ENCODE measurements at regions not wholly inside any gene's neighbourhood (a gene's known extent, or its start where the extent isn't known, plus 50 kb on each side); places are given as distances from the start of the nearest gene placed in this dataset.
"Not testable (repeated sequence)": the region's sequence is repeated elsewhere in the genome, so short reads cannot be mapped to it uniquely, and the experiment has no call there.

DNA sequence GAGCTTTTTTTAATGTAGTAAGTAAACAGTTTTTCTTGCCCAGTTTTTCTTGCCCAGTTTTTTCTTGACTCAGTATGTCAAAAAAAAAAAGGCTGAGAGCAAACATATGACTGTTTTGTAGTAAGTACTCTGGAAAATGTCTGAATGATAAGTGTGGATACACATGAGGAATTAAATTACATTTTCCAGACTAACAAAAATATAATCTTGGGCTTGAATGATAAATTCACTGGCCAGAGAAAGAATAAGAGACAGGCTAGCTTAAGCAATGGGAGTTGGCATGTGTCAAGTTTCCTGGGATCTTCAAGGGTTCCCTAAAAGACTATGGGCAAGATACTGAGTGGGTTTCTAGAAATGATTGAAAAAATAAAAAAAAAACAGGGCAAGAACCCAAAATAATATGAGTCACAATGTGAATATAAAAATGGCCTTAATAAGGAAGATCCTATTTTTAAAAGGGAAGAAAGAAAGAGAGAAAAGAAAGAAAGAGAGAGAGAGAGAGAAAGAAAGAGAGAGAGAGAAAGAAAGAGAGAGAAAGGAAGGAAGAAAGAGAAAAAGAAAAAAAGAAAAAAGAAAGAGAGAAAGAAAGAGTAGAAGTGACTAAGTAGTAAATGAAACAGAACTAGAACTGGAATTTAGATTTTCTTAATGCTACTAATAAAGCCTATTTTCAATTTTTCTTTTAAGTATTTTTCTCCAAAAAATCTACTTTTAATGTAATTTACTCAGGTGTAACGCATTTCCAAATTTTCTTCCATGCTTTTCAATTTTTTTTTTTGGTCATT, 60.2 kb downstream of the TFPI2 start:
- no peak for DNase-seq

DNA sequence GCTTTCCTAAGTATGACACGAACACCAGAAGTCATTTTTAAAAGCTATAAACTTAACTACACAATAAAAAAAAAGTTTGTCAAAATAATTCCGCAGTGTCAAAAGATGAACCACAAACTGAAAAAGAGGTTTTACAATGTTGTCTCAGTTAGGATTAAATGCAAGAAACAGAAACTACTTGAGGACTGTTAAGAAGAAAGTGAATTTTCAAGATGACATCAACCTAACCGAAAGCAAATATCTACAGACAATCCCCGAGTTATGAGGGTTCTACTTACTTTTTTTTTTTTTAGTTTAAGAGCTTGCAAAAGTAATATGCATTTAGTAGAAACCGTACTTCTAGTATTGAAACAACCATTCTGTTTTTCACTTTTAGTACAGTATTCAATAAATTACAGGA, 62.3 kb downstream of the TFPI2 start:
- no peak for DNase-seq

- DNase-seq: no peak
Measured at GRCh38 chr7:93823621-93824020, 66.9 kb downstream of the TFPI2 start.

GRCh38 chr7:93821463-93821862, 69.1 kb downstream of the TFPI2 start:
- DNase-seq: no peak

DNA sequence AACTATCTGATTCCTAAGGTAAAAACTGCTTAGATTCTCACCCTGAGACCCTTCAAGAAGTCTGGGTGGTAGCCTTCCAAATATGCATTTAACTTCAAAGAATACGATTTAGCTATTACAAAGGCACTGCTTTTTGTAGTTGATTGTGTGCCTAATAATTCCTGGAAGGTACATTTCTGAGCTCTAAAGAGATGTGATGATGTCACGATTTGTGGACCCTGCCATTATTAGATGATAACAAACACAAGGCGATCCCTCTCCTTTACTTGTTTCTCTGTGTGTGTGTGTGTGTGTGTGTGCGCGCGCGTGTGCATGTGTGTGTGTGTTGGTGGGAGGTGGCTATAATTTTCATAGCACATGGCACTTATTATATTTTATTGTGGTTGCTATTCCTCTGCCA, 70.9 kb downstream of the TFPI2 start:
- DNase-seq: no peak

DNA sequence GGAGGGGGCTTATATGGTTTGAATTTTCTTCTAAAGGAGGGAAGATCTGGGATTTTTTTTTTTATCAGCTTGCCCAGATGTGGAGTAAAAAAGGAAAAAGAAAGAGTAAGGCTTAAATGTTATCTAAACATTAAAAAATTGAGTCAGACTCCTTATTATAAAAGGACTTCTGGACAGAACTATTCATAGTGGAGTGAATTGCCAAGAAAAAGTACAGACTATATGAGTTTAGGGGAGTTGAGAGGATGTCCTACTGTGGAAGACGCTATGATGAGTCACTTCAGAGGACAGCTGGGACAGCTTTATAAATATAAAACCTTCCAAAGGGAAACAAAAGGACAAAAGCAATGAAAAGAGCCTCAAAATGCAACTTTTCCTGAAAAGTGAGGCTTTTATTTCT, 73.0 kb downstream of the TFPI2 start:
- DNase-seq: no peak

GRCh38 chr7:93817004-93817403, 73.5 kb downstream of the TFPI2 start:
- DNase-seq: no peak

DNA sequence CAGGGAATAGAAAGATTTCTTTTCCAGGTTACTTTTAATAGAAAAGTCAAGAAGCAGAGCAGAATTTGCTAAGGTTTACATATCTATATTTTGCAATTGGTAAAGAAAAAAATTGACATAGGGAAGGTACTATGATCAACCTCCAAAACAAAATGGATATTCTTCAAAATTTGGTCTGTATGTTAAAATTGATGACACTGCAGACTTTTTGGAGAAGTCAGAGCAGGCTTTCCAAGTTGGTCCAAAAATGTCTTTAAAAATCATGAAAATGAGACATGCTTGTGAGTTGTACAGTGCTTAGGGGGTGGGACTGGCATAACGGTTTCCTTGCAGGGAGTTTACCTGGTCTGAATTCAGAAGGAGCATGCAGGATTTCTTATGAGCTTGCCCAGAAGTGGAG, 77.0 kb downstream of the TFPI2 start:
- DNase-seq: no peak

DNA sequence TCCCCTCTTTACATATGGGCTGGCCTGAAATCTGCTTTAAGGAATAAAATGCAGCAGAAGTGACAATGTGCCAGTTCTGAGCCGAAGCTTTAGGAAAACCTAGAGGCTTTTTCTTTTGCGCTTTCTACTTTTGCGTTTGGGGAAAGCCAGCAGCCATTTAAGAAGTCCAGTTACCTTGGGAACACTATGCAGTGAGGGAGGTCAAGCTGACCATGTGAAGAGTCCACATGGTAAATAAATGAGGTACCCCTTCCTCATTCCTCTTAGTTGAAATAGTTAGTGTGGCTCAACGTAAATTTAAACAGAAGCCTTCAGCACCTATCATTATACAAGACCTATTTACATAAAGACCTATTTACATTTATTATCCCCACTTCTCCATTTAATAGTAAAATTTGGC, 78.5 kb downstream of the TFPI2 start:
- no peak for DNase-seq

GRCh38 chr7:93811198-93811597, 79.4 kb downstream of the TFPI2 start:
- no peak for DNase-seq

DNA sequence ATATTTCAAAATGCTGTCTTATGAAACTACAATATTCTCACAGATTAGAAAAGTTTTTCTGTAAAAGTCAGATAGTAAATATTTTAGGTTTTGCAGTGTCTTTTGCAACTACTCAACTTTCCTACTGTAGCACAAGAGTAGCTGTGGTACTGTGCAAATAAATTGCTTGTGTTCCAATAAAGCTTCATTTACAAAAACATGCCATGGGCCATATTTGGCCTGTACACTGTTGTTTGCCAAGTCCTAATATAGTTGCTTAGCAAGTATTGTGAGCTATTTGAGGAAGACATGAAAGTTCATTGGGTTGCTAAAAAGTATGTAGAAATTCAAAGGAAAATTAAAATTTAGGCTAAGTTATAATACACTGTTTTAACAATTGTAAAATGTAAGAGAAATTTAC, 80.0 kb downstream of the TFPI2 start:
- DNase-seq: no peak

- no peak for DNase-seq
Measured at GRCh38 chr7:93804726-93805125, 85.8 kb downstream of the TFPI2 start.

DNA sequence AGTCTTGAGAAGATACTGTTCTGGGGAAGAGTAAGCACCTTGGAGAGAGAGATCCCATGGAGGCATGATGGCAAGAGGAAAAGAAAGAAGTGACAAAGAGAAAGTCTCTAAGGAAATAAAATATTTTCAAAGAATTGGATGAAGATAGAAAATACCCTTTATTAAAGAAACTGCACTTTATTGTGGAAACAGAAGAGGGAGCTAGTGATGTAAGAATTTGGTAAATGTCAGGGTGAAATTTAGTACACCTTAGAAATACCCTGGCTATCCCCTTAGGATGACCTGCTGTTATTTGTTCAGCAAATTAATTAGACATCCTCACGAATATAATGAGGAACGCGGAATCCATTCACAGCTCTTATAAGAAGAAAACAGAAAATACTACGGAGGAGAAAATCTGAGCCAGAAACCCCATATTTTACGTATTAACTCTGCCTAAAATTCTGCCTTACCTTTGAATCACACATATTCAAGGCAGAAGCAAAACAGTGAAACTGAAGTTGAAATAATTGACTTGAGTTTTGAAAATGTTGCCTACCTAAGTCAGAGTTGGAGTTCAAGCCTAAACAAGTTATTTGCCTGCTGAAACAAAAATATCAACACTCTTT, 90.7 kb downstream of the TFPI2 start:
- DNase-seq: no peak

DNA sequence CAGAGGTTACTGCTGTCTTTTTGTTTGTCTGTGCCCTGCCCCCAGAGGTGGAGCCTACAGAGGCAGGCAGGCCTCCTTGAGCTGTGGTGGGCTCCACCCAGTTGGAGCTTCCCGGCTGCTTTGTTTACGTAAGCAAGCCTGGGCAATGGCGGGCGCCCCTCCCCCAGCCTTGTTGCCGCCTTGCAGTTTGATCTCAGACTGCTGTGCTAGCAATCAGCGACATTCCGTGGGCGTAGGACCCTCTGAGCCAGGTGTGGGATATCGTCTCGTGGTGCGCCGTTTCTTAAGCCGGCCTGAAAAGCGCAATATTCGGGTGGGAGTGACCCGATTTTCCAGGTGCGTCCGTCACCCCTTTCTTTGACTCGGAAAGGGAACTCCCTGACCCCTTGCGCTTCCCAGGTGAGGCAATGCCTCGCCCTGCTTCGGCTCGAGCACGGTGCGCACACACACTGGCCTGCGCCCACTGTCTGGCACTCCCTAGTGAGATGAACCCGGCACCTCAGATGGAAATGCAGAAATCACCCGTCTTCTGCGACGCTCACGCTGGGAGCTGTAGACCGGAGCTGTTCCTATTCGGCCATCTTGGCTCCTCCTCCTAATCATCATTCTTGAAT, 97.4 kb downstream of the TFPI2 start:
- not testable (repeated sequence) for DNase-seq

GRCh38 chr7:93779115-93779514, 111.4 kb downstream of the TFPI2 start:
- no peak for DNase-seq

DNA sequence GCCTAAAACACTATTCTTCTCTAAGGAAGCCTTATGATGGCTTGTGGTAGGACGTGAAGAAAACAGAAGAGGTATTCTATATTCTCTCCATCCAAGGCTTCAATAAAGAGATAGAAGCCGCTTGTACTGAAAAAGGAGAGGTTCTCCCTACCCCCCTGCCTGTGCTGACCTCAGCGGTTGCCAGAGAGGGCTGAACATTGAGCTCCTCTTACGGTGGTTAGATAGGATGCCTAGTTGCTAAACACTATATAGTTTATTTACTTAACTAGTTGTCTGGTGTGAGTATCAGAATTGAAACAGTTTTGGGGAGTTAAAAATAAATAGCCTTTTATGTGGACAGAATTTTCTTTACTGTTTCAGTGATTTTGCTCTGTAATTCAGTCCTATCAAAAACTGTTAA, 112.2 kb downstream of the TFPI2 start:
- no peak for DNase-seq

GRCh38 chr7:93773446-93773845, 117.1 kb downstream of the TFPI2 start:
- no peak for DNase-seq

GRCh38 chr7:93765475-93765874, 125.1 kb downstream of the TFPI2 start:
- no peak for DNase-seq

GRCh38 chr7:93758631-93759030, 131.9 kb downstream of the TFPI2 start:
- DNase-seq: no peak

GRCh38 chr7:93757426-93757825, 133.1 kb downstream of the TFPI2 start:
- no peak for DNase-seq

GRCh38 chr7:93756890-93757289, 133.7 kb downstream of the TFPI2 start:
- DNase-seq: no peak

DNA sequence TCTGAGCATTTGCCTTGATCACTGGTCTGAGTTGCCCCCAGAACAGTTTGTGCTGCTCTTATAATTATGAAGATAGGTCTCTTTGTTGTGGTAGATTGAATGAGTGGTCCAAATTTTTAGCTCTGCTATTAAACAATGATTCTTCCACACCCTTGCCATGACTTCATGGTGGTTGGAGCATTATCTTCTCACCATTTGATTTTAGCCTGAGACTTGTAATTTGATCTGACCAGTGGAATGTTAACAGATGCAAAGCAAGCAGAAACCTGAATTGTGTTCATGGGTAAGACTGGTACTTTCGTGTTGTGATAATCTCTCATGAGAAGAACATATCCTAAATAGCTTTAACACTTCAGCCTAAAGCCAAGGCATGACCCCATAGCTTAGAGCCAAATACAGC, 139.1 kb downstream of the TFPI2 start:
- no peak for DNase-seq

GRCh38 chr7:93750986-93751385, 139.6 kb downstream of the TFPI2 start:
- DNase-seq: no peak

DNA sequence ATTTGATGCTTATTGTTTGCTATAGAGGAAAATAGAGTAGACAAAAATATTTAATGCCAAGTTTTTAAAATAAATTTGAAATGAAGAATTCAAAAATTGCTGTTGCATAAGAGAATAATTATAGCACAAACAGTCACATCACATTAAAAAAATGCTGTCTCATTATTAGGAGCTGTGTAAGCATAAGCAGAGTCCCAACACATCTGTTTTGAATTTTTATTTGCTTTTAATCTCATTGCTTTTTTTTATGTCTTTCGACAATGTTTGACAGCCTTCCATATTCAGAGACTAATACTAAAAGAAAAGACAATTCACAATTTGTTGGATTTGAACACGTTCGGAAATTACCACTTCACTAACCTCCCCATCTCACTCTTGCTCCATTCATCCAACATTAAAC, 143.5 kb downstream of the TFPI2 start:
- no peak for DNase-seq

GRCh38 chr7:93739424-93739823, 151.1 kb downstream of the TFPI2 start:
- no peak for DNase-seq

All from NCI-H2029 treated with DMSO at 0.1 percent for 48 hours (cell line).